ENCODE measurements at regions not wholly inside any gene's neighbourhood (a gene's known extent, or its start where the extent isn't known, plus 50 kb on each side); places are given as distances from the start of the nearest gene placed in this dataset.

DNA sequence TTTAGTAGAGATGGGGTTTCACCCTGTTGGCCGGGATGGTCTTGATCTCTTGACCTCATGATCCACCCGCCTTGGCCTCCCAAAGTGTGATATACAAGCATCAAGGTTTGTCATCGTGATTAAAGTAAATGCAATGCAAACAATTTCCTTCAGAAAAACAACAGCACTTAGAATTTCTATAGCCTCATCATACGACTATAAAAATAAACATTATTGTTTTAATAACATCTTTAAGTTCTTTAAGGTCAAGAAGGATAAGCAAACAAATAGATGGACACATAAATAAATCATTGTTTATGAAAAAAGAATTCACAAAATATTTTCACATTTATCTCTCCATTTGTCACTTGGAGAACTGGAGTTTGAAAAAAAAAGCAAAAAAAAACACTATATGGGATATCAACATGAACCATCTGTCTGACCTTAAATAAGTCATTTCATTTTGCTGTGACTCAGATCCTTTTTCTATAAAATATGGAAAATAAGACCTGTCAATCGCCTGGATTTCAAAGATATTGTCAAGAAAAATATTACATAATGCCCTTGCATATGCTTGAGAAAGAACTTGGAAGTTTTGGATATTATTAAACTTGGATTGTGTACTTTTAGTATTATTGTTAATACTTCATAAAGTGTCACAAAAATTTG, 642.0 kb upstream of the KCNMB2 start:
- no peak for TF ChIP-seq CTCF (conservative IDR thresholded peaks at IDR 0.05)
- no peak for TF ChIP-seq ZFX (IDR thresholded peaks at IDR 0.05)

Data from C4-2B (cell line).